GM12878 (cell line): ENCODE measurements at regions not wholly inside any gene's neighbourhood (a gene's known extent, or its start where the extent isn't known, plus 50 kb on each side); places are given as distances from the start of the nearest gene placed in this dataset.

ENCODE experiments used
- EED ChIP-seq: sonication (generic); IDR thresholded peaks from 2 replicates; pipeline ENCODE4 v1.6.1; 2016; ENCODE audit warnings: antibody characterized with exemption, low read depth
- JUNB ChIP-seq: IDR thresholded peaks from 2 replicates; pipeline ENCODE4 v1.6.1; 2016; ENCODE audit warnings: antibody characterized with exemption, mild to moderate bottlenecking
- TF ChIP-seq, protein P1 (sequence below): fragments of 450-650 bp; IDR thresholded peaks from 2 replicates; pipeline ENCODE4 v1.6.1; 2018; ENCODE audit warnings: borderline replicate concordance, mild to moderate bottlenecking; ENCODE audit not compliant: partially characterized antibody
- TF ChIP-seq, protein P2 (sequence below): IDR thresholded peaks from 2 replicates; pipeline ENCODE4 v1.6.1; 2011; ENCODE audit warnings: borderline replicate concordance, low read depth, mild to moderate bottlenecking, moderate library complexity, mixed read lengths, low read length; ENCODE audit not compliant: insufficient read depth; ENCODE audit errors: extremely low read length
- TF ChIP-seq, protein P3 (sequence below): fragments of 450-650 bp; IDR thresholded peaks from 2 replicates; pipeline ENCODE4 v1.6.1; 2018; ENCODE audit warnings: mild to moderate bottlenecking, low read depth, moderate library complexity; ENCODE audit not compliant: partially characterized antibody
- TF ChIP-seq, protein P4 (sequence below): fragments of 450-650 bp; conservative IDR thresholded peaks from 2 replicates; pipeline ENCODE4 v1.6.1; 2017; ENCODE audit warnings: mild to moderate bottlenecking, moderate library complexity
- TF ChIP-seq, protein P5 (sequence below): fragments of 450-650 bp; IDR thresholded peaks from 2 replicates; pipeline ENCODE4 v1.6.1; 2016; ENCODE audit warnings: mild to moderate bottlenecking
- TF ChIP-seq, protein P6 (sequence below): IDR thresholded peaks from 2 replicates; pipeline ENCODE4 v1.6.1; 2012; ENCODE audit warnings: improper control_type of control experiment, low read depth, low read length; ENCODE audit not compliant: insufficient replicate concordance
- TF ChIP-seq, protein P7 (sequence below): fragments of 450-650 bp; IDR thresholded peaks from 2 replicates; pipeline ENCODE4 v1.6.1; 2017; ENCODE audit warnings: mild to moderate bottlenecking, moderate library complexity

DNA sequence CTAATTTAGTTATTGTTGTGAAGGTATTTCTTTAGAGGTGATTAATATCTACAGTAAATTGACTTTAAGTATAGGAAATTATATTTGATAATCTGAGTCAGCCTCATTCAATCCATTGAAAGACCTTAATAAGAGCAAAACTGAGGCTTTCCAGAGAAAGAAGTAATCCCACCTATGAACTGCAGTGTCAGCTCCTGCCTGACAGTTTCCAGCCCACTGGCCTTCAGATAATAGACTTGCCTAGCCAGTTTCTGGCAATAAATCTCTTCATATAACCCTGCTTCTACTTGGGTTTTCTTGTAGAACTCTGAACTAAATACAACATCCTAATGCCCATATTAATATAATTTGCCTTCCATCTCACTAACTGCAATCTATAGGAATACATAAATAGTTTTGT is 437.9 kb upstream of the UBE2E3 start (continued):
- TF ChIP-seq, protein P1, sequence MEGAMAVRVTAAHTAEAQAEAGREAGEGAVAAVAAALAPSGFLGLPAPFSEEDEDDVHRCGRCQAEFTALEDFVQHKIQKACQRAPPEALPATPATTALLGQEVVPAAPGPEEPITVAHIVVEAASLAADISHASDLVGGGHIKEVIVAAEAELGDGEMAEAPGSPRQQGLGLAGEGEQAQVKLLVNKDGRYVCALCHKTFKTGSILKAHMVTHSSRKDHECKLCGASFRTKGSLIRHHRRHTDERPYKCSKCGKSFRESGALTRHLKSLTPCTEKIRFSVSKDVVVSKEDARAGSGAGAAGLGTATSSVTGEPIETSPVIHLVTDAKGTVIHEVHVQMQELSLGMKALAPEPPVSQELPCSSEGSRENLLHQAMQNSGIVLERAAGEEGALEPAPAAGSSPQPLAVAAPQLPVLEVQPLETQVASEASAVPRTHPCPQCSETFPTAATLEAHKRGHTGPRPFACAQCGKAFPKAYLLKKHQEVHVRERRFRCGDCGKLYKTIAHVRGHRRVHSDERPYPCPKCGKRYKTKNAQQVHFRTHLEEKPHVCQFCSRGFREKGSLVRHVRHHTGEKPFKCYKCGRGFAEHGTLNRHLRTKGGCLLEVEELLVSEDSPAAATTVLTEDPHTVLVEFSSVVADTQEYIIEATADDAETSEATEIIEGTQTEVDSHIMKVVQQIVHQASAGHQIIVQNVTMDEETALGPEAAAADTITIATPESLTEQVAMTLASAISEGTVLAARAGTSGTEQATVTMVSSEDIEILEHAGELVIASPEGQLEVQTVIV, result no peak
- TF ChIP-seq, protein P2, sequence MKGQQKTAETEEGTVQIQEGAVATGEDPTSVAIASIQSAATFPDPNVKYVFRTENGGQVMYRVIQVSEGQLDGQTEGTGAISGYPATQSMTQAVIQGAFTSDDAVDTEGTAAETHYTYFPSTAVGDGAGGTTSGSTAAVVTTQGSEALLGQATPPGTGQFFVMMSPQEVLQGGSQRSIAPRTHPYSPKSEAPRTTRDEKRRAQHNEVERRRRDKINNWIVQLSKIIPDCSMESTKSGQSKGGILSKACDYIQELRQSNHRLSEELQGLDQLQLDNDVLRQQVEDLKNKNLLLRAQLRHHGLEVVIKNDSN, result no peak
- TF ChIP-seq, protein P3, sequence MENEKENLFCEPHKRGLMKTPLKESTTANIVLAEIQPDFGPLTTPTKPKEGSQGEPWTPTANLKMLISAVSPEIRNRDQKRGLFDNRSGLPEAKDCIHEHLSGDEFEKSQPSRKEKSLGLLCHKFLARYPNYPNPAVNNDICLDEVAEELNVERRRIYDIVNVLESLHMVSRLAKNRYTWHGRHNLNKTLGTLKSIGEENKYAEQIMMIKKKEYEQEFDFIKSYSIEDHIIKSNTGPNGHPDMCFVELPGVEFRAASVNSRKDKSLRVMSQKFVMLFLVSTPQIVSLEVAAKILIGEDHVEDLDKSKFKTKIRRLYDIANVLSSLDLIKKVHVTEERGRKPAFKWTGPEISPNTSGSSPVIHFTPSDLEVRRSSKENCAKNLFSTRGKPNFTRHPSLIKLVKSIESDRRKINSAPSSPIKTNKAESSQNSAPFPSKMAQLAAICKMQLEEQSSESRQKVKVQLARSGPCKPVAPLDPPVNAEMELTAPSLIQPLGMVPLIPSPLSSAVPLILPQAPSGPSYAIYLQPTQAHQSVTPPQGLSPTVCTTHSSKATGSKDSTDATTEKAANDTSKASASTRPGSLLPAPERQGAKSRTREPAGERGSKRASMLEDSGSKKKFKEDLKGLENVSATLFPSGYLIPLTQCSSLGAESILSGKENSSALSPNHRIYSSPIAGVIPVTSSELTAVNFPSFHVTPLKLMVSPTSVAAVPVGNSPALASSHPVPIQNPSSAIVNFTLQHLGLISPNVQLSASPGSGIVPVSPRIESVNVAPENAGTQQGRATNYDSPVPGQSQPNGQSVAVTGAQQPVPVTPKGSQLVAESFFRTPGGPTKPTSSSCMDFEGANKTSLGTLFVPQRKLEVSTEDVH, result no peak
- TF ChIP-seq JUNB (no peak), EED (no peak)
- TF ChIP-seq, protein P4, sequence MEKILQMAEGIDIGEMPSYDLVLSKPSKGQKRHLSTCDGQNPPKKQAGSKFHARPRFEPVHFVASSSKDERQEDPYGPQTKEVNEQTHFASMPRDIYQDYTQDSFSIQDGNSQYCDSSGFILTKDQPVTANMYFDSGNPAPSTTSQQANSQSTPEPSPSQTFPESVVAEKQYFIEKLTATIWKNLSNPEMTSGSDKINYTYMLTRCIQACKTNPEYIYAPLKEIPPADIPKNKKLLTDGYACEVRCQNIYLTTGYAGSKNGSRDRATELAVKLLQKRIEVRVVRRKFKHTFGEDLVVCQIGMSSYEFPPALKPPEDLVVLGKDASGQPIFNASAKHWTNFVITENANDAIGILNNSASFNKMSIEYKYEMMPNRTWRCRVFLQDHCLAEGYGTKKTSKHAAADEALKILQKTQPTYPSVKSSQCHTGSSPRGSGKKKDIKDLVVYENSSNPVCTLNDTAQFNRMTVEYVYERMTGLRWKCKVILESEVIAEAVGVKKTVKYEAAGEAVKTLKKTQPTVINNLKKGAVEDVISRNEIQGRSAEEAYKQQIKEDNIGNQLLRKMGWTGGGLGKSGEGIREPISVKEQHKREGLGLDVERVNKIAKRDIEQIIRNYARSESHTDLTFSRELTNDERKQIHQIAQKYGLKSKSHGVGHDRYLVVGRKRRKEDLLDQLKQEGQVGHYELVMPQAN, result no peak
- TF ChIP-seq, protein P5, sequence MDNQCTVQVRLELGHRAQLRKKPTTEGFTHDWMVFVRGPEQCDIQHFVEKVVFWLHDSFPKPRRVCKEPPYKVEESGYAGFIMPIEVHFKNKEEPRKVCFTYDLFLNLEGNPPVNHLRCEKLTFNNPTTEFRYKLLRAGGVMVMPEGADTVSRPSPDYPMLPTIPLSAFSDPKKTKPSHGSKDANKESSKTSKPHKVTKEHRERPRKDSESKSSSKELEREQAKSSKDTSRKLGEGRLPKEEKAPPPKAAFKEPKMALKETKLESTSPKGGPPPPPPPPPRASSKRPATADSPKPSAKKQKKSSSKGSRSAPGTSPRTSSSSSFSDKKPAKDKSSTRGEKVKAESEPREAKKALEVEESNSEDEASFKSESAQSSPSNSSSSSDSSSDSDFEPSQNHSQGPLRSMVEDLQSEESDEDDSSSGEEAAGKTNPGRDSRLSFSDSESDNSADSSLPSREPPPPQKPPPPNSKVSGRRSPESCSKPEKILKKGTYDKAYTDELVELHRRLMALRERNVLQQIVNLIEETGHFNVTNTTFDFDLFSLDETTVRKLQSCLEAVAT, result no peak
- TF ChIP-seq, protein P6, sequence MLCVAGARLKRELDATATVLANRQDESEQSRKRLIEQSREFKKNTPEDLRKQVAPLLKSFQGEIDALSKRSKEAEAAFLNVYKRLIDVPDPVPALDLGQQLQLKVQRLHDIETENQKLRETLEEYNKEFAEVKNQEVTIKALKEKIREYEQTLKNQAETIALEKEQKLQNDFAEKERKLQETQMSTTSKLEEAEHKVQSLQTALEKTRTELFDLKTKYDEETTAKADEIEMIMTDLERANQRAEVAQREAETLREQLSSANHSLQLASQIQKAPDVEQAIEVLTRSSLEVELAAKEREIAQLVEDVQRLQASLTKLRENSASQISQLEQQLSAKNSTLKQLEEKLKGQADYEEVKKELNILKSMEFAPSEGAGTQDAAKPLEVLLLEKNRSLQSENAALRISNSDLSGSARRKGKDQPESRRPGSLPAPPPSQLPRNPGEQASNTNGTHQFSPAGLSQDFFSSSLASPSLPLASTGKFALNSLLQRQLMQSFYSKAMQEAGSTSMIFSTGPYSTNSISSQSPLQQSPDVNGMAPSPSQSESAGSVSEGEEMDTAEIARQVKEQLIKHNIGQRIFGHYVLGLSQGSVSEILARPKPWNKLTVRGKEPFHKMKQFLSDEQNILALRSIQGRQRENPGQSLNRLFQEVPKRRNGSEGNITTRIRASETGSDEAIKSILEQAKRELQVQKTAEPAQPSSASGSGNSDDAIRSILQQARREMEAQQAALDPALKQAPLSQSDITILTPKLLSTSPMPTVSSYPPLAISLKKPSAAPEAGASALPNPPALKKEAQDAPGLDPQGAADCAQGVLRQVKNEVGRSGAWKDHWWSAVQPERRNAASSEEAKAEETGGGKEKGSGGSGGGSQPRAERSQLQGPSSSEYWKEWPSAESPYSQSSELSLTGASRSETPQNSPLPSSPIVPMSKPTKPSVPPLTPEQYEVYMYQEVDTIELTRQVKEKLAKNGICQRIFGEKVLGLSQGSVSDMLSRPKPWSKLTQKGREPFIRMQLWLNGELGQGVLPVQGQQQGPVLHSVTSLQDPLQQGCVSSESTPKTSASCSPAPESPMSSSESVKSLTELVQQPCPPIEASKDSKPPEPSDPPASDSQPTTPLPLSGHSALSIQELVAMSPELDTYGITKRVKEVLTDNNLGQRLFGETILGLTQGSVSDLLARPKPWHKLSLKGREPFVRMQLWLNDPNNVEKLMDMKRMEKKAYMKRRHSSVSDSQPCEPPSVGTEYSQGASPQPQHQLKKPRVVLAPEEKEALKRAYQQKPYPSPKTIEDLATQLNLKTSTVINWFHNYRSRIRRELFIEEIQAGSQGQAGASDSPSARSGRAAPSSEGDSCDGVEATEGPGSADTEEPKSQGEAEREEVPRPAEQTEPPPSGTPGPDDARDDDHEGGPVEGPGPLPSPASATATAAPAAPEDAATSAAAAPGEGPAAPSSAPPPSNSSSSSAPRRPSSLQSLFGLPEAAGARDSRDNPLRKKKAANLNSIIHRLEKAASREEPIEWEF, result no peak
- TF ChIP-seq, protein P7, sequence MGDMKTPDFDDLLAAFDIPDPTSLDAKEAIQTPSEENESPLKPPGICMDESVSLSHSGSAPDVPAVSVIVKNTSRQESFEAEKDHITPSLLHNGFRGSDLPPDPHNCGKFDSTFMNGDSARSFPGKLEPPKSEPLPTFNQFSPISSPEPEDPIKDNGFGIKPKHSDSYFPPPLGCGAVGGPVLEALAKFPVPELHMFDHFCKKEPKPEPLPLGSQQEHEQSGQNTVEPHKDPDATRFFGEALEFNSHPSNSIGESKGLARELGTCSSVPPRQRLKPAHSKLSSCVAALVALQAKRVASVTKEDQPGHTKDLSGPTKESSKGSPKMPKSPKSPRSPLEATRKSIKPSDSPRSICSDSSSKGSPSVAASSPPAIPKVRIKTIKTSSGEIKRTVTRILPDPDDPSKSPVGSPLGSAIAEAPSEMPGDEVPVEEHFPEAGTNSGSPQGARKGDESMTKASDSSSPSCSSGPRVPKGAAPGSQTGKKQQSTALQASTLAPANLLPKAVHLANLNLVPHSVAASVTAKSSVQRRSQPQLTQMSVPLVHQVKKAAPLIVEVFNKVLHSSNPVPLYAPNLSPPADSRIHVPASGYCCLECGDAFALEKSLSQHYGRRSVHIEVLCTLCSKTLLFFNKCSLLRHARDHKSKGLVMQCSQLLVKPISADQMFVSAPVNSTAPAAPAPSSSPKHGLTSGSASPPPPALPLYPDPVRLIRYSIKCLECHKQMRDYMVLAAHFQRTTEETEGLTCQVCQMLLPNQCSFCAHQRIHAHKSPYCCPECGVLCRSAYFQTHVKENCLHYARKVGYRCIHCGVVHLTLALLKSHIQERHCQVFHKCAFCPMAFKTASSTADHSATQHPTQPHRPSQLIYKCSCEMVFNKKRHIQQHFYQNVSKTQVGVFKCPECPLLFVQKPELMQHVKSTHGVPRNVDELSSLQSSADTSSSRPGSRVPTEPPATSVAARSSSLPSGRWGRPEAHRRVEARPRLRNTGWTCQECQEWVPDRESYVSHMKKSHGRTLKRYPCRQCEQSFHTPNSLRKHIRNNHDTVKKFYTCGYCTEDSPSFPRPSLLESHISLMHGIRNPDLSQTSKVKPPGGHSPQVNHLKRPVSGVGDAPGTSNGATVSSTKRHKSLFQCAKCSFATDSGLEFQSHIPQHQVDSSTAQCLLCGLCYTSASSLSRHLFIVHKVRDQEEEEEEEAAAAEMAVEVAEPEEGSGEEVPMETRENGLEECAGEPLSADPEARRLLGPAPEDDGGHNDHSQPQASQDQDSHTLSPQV, result no peak
